Lower leg skin (tissue), 3 donors: ENCODE measurements at regions not wholly inside any gene's neighbourhood (a gene's known extent, or its start where the extent isn't known, plus 50 kb on each side); places are given as distances from the start of the nearest gene placed in this dataset.

Experiments
- POLR2A ChIP-seq, 2 donors: fragments of 450-650 bp; IDR thresholded peaks; one replicate each; pipeline ENCODE4 v1.6.1; 2016 to 2017; ENCODE audit warnings: antibody characterized with exemption in 2 of 2, mild to moderate bottlenecking in 1 of 2, moderate library complexity in 1 of 2
- TF ChIP-seq, protein P1 (sequence below), 3 donors: fragments of 450-650 bp; IDR thresholded peaks; one replicate each; pipeline ENCODE4 v1.5.1; 2016; ENCODE audit warnings: antibody characterized with exemption in 3 of 3, mild to moderate bottlenecking in 3 of 3, moderate library complexity in 2 of 3

DNA sequence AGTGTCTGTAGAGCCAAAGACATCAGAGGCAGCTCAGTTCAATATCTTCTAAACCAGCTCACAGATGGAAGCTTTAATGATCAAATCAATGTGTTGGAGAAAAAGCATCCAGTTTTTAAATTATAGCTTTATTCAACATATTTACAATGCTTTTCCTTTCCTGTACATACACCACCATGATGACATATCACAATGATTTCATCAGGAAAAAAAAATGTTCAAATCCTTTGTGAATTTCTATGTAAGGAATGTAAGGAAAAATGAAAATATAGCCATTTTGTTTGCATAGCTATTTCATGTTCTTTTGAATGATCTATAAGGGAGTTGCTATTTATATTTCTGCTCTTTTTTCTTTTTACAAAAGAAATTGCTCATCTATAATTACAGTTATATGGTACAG lies 134.7 kb upstream of the CDH20 start:
- no peak for TF ChIP-seq POLR2A (IDR thresholded peaks at IDR 0.05)
- TF ChIP-seq, protein P1, sequence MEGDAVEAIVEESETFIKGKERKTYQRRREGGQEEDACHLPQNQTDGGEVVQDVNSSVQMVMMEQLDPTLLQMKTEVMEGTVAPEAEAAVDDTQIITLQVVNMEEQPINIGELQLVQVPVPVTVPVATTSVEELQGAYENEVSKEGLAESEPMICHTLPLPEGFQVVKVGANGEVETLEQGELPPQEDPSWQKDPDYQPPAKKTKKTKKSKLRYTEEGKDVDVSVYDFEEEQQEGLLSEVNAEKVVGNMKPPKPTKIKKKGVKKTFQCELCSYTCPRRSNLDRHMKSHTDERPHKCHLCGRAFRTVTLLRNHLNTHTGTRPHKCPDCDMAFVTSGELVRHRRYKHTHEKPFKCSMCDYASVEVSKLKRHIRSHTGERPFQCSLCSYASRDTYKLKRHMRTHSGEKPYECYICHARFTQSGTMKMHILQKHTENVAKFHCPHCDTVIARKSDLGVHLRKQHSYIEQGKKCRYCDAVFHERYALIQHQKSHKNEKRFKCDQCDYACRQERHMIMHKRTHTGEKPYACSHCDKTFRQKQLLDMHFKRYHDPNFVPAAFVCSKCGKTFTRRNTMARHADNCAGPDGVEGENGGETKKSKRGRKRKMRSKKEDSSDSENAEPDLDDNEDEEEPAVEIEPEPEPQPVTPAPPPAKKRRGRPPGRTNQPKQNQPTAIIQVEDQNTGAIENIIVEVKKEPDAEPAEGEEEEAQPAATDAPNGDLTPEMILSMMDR (IDR thresholded peaks at IDR 0.05), result no peak
